22Rv1 (cell line): ENCODE measurements at regions not wholly inside any gene's neighbourhood (a gene's known extent, or its start where the extent isn't known, plus 50 kb on each side); places are given as distances from the start of the nearest gene placed in this dataset.
A peak's percentile ranks its signal among the peaks of the same experiment; 100 is the strongest.

ENCODE experiments used
- H3K27ac ChIP-seq: fragments of 450-650 bp; 2 replicates; pipeline ENCODE4 v1.5.1; 2017
- CTCF ChIP-seq: fragments of 450-650 bp; IDR thresholded peaks from 2 replicates; pipeline ENCODE4 v1.5.1; 2017; ENCODE audit warnings: mild to moderate bottlenecking
- ZFX ChIP-seq: fragments of 450-650 bp; IDR thresholded peaks from 2 replicates; pipeline ENCODE4 v1.6.1; 2017; ENCODE audit warnings: antibody characterized with exemption, borderline replicate concordance

GRCh38 chrX:88416002-88416401, 331.0 kb upstream of the CPXCR1 start:
- no peak for TF ChIP-seq CTCF
- TF ChIP-seq ZFX: no peak
- H3K27ac ChIP-seq: no peak overlapping the region

DNA sequence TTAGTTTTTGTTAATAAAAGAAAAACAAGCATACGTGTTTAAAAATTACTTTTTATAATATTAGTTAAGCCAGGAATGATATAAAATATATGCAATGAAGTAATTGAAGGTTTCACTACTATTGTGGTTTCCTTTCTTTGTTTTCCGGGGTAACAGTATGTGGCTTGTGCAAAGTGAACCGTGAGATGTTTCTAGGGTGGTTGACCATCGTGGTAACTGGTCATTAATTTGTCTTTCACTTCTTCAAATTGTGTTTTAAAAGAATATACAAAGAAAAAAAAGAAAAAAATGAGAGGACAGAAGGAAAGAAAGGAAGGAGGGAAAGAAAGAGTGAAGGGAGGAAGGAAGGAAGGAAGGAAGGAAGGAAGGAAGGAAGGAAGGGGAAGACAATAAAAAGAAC, 330.1 kb upstream of the CPXCR1 start:
- no peak for TF ChIP-seq ZFX
- TF ChIP-seq CTCF: no peak

GRCh38 chrX:88424071-88424470, 323.0 kb upstream of the CPXCR1 start:
- TF ChIP-seq ZFX (no peak), CTCF (no peak)
- no peak overlapping the region for H3K27ac ChIP-seq

More for the DNA sequence above, 330.1 kb upstream of the CPXCR1 start:
- no peak overlapping the region for H3K27ac ChIP-seq

DNA sequence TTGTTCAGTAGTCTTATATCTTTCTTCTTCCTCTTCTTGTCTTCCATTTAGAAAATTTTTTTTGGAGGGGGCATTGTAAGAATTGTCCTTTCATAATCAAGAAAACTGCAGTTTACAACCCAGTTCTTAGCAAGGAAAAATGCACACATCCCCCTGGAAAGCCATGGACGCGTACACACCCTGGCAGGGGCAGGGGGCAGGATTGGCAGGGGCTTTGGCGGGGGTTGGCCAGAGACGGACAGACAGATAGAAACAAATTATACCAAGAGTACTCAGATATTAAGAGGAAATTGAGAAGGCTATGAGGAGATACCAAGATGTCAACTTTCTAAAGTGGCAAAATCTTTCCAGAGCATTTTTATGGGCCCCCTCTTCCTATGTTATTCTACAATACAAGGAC, 322.5 kb upstream of the CPXCR1 start:
- no peak overlapping the region for H3K27ac ChIP-seq
- TF ChIP-seq ZFX (no peak), CTCF (no peak)

- 0 out of 2 replicates have a peak overlapping the region, but pooled peaks have one; percentile 36 for H3K27ac ChIP-seq
- TF ChIP-seq ZFX (no peak), CTCF (peak; percentile 48)
Observed at GRCh38 chrX:88425739-88426138, 321.3 kb upstream of the CPXCR1 start.

GRCh38 chrX:88437563-88437962, 309.5 kb upstream of the CPXCR1 start:
- H3K27ac ChIP-seq: no peak overlapping the region
- TF ChIP-seq CTCF (no peak), ZFX (no peak)

GRCh38 chrX:88438209-88438608, 308.8 kb upstream of the CPXCR1 start:
- TF ChIP-seq CTCF (no peak), ZFX (no peak)
- no peak overlapping the region for H3K27ac ChIP-seq
